Stimulated activated CD8-positive, alpha-beta memory T cell treated with anti-CD3 and anti-CD28 coated beads, Interleukin-12 subunit alpha, Interleukin-12 subunit beta, amount 100 ng/mL, for 1 hour (primary cell): ENCODE measurements at regions not wholly inside any gene's neighbourhood (a gene's known extent, or its start where the extent isn't known, plus 50 kb on each side); places are given as distances from the start of the nearest gene placed in this dataset.

Source experiments
- DNase-seq: peaks from one replicate; pipeline ENCODE4 v3.0.0-alpha.2; 2020; ENCODE audit warnings: low read depth

GRCh38 chr17:5635949-5636348 is 51.6 kb upstream of the NLRP1 start:
- DNase-seq: no peak

DNA sequence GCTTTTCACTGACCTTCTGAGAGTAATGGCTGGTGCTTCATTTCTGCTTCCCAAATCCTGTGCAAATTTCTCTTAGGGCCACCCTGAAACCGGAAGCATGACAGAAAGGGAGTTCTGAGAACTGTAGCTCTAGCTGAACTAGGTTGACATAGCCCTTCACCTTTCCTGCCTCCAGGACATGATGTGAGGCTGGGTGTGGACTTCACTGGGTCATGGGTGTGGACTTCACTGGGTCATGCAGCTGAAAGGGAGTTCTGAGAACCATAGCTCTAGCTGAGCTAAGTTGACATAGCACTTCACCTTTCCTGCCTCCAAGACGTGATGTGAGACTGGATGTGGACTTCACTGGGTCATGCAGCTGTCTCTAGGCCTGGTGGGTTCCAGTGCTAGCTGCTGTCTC is 54.3 kb upstream of the NLRP1 start:
- no peak for DNase-seq

- no peak for DNase-seq
These were observed 56.4 kb upstream of the NLRP1 start for GRCh38 chr17:5640726-5641125.

GRCh38 chr17:5642752-5643151 is 58.4 kb upstream of the NLRP1 start:
- no peak for DNase-seq

DNA sequence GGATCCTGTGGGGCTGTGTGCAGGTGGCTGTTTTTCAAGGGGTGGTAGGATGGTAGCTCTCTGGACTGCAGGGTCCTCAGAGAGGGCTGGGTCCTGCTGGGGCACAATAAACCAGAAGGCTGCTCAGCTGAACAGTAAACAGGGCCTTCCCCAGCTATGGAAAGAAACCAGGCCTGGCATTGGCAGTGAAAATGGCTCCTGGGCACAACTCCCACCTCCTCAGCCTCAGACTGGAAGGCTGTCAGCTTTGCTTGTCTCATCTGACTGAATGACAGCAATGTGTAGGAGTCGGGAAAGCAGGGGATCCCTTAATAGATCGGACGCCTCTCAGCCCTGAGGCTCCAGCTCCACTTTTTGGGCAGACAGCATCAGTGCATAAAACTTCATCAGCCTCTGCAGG is 59.8 kb upstream of the NLRP1 start:
- DNase-seq: no peak

GRCh38 chr17:5651348-5651747 is 67.0 kb upstream of the NLRP1 start:
- no peak for DNase-seq

GRCh38 chr17:5661491-5662125 is 77.3 kb upstream of the NLRP1 start:
- no peak for DNase-seq

GRCh38 chr17:5662409-5663085 is 78.2 kb upstream of the NLRP1 start:
- no peak for DNase-seq

- no peak for DNase-seq
These were observed 80.9 kb upstream of the NLRP1 start for GRCh38 chr17:5665164-5665563.

DNA sequence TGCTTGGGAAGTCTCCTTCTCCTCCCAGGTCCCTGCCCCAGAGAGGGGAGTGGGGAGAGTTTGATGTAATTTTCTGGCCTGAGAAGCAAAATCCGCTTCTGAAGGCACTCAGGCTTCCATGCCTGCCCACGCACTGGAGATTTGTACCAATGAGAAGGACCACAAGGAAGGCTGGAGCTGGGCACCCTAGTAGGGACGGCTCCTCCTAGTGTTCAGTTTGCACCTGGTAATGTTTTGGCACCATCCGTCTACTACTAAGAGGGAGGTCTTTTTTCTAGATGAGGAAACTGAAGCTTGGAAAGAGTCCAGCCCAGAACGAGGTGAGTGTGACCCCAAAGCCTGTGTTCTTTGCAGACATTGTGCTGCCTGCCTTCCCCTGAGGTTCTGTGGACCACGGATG is 83.6 kb upstream of the NLRP1 start:
- no peak for DNase-seq

DNA sequence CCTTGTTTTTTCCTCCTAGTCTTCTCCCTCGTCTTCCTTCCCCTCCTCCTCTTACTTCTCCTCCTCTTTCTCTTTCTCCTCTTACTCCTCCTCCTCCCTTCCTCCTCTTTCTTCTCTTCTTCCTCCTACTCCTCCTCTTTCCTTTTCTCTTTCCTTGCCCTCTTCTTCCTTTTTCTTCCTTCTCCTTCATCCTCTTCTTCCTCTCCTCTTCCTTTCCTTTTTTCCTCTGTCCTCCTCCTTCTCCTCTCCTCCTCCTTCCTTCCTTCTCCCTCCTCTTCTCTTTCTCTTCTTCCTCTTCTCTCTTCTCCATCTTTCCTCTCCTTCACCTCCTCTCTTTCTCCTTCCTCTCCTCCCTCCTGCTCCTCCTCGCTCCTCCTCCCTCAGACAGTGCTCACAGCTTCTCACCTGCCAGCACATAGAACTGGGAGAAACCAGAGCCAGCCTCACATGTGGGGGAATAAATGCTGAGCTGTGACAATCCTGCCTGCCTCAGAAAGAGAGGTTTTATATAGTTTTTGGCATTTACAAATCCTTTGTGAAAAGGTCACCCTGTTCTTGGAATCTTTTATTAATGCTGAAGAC is 84.3 kb upstream of the NLRP1 start:
- no peak for DNase-seq

- no peak for DNase-seq
These were observed 84.9 kb upstream of the NLRP1 start for GRCh38 chr17:5669191-5669590.

DNA sequence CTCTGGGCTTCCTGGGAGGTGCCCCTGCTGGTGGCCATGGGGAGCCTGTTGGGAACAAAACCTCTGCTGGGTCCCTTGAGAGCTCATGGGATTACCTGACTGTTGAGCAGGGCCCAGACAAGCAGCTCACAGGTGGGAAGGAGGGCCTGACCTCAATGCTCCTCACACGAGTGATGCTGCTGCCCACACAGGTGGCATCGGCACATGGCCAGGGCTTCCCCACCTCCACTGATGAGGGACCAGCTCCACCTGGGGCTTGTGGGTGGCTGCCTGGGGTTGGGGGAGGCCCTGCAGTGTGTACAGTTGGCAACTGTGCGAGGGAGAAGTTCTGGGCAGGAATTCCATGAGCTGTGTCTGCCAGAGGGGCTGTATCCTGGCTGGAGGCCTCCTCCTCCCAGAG is 87.8 kb upstream of the NLRP1 start:
- no peak for DNase-seq

DNA sequence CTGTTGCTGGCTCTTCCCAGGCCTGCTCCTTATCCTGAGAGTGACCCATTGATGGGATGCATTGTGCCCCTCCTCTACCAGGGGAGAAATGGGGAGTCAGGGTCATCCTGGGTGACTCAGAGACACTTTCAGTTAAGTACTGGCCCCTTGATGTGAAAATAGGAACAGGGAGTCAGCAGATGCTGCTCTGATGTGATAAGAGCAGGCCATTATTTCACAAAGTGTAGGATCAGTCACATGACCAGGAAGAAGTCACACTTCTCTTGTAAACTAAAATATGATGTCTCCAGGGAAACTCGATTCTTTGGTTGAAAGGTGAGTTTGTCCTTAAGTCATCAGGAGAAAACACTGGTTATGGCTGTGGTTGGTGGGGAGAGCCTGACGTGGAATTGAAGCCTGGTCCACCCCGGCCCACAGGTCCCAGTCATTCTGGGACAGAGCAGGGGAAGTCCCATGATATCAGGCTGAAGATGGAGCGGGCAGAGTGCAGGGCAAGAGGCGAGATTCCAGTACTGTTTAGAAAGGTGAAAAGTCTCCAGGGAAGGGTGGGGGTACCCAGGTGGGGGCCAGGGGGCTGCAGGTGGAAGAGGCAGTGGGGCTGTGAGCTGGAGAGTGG is 88.6 kb upstream of the NLRP1 start:
- DNase-seq: no peak

DNA sequence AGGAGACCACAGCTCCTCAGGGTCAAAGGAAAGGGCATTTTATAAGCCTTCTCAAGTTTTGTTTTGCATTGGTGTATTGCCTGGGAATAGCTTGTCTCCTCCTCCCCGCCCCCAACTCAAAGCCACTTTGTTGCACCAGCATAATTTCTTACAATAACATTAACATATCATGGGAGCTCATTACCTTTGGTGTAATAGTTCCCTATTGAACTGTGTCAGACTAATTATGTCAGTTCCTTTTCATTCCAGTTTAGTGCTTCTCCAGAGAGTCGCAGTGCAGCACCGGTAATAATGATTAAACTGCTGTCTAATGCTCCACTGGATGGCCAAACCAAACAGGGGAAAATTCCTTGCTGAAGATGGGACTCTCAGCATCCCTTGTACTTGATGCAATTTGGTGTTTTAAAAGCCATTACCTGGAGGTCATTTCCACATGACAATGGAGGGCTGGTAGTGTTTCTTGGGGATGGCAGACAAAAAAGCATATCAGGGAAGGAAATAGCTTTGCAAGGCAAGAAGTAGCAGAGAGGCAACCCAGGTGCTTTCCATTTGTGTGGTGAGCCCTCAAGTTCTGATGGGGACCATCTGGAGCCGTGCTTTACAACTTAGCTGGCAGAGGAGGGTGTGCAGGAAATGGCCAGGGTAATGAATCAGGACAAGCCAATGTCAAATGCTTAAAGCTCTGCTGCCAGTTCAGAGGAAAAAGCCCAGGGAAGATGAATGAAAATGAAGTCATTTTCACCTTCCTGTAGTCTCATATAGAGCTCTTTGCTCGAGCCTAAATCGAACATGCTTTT is 91.5 kb upstream of the NLRP1 start:
- no peak for DNase-seq

DNA sequence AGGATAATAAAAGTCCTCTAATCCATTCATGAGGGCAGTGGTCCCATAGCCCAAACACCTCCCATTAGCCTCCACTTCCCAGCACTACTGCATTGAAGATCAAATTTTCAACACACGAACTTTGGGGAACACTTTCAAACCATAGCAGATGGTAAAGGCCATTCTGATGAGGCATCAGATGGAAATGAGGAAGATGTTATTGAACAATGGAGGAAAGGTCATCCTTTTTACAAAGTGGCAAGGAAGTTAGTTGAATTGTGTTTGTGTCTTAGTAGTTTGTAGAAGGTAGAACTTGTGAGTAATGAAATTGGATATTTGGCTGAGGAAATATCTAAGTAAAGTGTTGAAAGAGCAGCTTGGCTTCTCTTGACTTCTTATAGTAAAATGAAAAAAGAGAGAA is 93.3 kb upstream of the NLRP1 start:
- DNase-seq: no peak

DNA sequence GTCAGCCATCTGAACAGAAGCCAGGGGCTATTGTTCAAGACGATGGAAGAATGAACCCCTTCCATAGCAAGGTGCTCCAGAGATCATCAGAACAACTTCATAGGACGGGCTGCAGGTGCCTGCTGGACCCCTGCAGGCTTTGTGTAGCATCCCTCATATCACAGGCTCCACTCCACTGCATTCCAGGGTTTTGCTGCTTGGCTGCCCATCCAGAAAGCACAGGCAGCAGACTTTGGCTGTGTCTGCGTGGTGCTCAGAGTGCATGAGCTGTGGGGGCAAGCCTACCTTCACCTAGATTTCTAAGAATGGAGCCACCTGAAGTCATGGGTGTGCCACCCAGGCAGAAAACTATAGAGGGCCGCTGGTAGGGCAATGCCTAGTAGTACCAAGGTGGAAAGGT is 93.9 kb upstream of the NLRP1 start:
- DNase-seq: no peak

DNA sequence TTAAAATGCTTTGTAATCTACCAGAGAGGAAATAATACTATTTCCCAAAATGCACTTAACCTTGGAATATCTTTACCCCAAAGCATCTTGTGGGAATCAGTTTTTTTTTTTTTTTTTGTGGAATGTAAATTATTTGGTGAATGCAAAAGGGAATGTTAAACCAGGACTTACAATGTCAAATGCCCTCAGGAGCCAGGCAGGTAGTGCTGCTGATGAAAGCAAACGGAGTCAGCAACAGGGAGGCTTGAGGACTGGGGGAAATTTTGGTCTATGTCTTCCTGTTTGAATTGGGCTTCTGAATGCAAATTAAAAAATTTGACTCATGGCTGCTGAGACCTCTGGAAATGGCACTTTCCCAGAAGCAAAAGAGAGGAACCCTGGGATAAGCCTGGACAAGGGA is 96.5 kb upstream of the NLRP1 start:
- no peak for DNase-seq

GRCh38 chr17:5683241-5683640 is 98.9 kb upstream of the NLRP1 start:
- DNase-seq: no peak

DNA sequence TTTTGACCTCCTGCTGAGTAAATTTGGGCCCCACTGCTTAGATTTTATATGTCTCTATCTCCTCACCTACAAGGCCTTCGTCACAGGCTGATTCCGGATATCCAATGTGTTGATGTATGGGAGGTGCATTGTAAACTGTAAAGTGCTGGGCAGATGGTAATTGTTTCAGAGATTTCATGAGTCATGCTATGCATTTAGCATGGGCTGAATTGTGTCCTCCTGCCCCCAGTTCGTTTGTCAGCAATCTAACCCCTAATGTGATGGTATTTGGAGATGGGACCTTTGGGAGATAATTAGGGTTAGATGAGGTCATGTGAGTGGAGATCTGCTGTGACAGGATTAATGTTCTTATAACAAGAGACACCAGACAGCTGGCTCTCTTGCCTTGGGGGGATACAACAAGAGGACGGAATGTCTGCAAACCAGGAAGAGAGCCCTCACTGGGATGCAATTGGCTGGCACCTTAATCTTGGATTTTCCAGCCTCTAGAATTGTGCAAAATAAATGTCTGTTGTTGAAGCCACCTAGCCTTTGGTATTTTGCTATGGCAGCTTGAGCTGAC is 101.8 kb upstream of the NLRP1 start:
- DNase-seq: no peak

DNA sequence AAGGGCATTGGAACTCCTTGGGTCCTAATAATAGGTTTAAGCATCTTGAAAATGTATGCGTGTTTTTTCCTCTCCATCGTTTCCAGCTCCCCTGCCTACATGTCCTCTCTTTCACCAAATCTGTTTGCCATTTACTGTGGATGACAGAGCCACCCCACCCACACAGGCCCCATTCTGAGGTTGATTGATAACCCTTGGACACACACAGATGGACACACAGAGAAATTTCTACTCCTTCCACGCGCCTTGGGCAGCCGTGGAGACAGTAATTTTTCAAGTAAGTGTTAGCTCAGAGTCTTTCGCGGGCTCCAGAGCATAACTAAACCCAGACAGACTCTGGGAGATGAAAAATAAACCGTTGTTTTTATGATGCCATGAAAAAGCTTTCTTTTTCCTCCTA is 103.3 kb upstream of the NLRP1 start:
- DNase-seq: no peak

GRCh38 chr17:5693821-5694220 is 109.5 kb upstream of the NLRP1 start:
- no peak for DNase-seq
